OCI-LY7 (cell line): ENCODE measurements at regions not wholly inside any gene's neighbourhood (a gene's known extent, or its start where the extent isn't known, plus 50 kb on each side); places are given as distances from the start of the nearest gene placed in this dataset.

Experiments
- EZH2phosphoT487 ChIP-seq: fragments of 200-600 bp; sonication (generic); IDR thresholded peaks from 2 replicates; pipeline ENCODE4 v1.6.1; 2018; ENCODE audit warnings: low read depth, borderline replicate concordance, mild to moderate bottlenecking, mixed run types, antibody characterized with exemption, low read length, moderate library complexity, mixed read lengths
- TF ChIP-seq, protein P1 (sequence below): fragments of 200-600 bp; sonication (generic); conservative IDR thresholded peaks from 2 replicates; pipeline ENCODE4 v1.5.1; 2014; ENCODE audit warnings: mild to moderate bottlenecking, antibody characterized with exemption, low read length, moderate library complexity, mixed read lengths

DNA sequence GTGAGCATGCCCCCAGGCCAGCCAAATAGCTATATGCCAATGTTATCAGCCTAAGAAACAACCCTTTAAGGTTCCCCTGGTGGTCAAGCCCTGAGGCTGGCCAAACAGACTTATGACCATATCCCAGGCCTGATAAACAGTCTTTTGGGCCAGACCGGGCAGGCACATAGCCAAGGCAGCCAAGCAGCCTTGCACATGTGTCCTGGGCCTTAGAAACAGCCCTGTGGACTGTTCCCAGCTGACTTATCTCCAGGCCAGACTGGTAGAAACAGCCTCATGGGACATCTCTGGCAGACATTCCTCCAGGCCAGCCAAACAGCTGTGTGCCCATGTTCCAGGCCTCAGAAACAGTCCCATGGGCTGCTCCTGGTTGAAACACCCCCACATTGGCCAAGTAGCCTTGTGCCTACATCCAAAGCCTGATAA, 295.0 kb upstream of the MGAT4C start:
- TF ChIP-seq, protein P1, sequence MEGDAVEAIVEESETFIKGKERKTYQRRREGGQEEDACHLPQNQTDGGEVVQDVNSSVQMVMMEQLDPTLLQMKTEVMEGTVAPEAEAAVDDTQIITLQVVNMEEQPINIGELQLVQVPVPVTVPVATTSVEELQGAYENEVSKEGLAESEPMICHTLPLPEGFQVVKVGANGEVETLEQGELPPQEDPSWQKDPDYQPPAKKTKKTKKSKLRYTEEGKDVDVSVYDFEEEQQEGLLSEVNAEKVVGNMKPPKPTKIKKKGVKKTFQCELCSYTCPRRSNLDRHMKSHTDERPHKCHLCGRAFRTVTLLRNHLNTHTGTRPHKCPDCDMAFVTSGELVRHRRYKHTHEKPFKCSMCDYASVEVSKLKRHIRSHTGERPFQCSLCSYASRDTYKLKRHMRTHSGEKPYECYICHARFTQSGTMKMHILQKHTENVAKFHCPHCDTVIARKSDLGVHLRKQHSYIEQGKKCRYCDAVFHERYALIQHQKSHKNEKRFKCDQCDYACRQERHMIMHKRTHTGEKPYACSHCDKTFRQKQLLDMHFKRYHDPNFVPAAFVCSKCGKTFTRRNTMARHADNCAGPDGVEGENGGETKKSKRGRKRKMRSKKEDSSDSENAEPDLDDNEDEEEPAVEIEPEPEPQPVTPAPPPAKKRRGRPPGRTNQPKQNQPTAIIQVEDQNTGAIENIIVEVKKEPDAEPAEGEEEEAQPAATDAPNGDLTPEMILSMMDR, result no peak
- TF ChIP-seq EZH2phosphoT487, result no peak
